GM19452 (cell line): ENCODE measurements at regions not wholly inside any gene's neighbourhood (a gene's known extent, or its start where the extent isn't known, plus 50 kb on each side); places are given as distances from the start of the nearest gene placed in this dataset.

ENCODE experiments used
- ATAC-seq: cut with Tn5 transposase; IDR thresholded peaks from one replicate; pipeline ENCODE4 v1.9.1; 2021; ENCODE audit not compliant: unreplicated experiment

DNA sequence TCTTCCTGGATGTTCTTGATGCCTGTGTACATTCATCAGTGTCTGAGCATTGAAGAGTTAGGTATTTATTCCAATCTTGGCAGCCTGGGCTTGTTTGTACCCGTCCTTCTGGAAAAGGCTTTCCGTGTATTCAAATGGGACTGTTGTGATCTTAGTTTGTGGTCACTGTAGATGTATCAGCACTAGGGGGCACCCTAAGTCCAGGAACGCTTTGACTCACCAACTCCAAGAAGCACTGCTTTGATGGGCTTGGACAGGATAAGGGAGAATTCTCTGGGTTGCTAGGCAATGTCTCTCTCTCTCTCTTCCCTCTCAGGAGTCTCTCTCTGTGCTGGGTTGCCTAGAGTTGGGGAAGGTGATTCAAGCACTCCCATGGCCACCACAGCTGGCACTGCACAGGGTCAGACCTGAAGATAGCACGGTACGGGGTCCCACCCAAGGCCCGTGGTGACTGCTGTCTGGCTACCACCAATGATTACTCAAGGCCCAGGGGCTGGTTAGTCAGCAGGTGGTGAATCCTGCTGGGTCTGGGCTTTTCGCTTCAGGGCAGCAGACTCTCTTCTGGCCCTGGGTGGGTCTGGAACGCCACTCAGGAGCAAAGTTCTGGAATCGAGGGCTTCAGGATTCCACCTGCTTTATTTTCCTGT, 211.1 kb upstream of the RGS6 start:
- no peak for ATAC-seq

DNA sequence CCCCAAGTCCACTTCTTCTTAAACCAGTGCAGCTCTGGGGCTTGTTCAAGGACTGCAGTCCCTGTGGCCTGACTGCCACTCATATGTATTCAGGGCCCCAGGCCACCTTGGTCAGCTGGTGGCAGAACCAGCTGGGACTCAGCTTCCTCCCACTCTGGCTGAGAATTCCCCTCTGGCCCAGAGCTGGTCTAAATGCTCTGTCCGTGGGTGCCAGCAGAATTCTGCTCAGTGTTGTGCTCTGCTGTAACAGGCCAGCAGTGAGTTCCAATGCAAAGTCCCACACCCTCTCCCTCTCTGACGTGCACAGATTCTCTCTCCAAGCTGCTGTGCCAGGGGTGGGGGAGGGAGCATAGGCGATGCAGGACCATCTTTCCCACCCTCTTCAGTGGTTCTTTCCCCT, 210.4 kb upstream of the RGS6 start:
- no peak for ATAC-seq

DNA sequence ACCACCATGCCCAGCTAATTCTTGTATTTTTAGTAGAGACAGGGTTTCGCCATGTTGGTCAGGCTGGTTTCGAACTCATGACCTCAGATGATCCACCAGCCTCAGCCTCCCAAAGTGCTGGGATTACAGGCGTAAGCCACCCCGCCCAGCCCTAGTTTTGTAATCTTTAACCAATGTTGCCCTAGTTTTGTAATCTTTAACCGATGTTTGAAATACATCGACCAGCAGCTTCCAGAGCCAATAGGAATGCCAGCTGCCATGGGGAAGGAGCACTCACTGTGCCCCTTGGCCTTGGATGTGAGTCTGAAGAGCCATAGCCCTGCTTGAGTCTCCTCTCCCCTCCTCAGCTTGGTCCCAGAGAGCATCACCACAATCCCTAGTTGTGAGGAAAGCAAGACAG, 209.3 kb upstream of the RGS6 start:
- no peak for ATAC-seq

DNA sequence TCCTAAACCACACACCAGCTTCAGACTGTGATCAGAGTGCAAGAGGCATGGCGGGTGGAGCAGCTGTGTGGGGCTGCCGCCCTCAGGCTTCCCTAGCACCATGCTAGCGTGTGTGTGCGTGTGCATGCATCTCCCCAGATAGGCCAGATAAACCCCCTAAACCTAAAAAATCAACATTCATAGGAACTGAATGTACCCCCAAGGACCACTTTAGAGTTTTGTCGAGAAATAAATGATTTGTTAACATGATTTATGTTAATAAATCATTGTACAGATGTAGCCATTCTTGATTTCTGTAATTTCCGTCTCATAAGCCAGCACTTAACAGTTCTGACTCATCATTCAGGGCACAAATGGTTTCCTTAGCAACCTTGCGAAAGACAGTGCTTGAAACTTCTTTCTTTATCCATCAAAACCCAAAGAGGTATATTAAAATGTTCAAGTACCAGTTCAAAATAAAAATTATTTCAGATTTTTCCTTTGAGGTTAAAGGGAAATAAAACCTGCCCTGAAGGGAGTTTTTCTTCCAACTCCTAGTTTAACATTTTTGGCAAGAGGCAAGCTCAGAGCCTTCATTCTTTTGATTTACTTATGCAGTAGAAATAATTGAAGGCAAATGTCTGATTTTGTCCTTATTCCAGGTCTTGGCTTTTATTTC, 206.2 kb upstream of the RGS6 start:
- no peak for ATAC-seq

DNA sequence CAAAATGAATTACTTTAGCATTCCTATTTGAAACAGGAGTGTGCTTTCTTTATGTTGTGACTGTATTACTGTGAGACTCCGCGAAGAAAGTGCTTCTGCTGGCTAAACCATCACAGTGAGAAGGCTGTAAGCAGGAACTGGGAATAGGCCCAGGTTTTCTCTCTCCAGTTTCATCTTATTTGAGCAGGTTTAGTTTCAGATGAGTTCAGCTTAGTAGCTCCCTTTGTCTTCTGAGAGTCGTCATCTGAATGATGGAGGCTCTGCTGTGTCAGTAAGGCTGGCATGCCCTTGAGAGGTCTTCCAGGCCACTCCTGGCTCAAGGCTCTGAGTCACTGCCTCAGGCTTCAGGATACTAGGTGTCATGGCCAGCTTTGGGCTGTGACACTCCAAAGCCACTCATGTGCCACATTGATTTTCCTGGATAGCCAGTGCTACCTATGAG, 205.6 kb upstream of the RGS6 start:
- no peak for ATAC-seq

DNA sequence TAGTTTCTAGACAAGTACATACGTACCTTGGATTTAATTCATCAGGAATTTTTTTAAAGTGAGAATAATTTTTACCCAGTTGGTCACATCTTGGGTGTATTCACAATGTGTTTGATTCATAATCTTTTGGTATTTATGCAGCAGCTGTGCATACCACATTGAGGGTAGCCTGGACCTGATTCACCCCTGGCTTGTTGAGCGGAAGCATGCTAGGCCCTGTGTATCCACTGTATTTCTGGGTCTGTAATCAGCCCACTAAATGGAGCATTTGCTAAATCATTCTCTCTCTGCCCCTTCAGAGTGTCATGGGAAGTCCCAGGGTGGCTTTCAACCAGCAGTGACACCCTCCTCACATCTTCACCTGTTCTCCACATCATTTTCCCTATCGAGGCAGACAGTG, 203.8 kb upstream of the RGS6 start:
- ATAC-seq = no peak

DNA sequence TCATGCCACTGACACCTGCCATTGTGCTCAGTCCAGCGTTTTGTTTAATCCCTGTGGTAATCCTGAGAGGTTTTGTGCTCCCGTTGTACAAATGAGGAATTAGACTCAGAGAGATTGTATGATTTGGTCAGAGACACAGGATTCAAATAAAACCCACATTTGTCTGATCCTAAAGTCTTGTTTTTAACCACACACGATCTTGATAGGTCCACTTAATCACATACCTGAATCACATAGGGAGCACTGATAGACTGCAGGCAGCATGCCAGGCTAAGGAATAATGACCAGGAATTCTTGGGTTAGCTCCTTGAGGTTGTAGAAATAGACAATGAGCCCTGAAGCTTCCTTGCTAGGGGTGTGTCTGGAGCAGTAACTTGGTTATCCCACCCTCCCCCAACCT, 202.6 kb upstream of the RGS6 start:
- ATAC-seq = no peak

DNA sequence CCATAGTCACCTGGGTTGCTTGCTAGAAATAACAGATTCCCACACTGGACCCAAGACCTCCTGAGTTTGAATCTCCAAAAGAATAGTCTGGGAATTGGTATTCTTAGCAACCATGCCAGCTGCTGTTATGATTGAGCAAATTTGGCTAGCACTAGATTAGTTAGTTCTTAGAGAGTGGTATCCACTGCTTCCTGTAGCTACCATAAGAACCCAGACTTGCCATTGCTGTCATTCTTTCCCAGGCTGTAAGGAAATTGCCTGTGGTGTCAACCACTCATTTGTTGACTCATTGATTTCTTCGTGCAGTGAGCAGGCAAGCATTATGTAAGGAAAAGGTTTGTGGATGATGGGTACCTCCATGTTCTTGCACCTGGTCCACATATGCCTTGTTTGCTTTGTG, 201.8 kb upstream of the RGS6 start:
- no peak for ATAC-seq

DNA sequence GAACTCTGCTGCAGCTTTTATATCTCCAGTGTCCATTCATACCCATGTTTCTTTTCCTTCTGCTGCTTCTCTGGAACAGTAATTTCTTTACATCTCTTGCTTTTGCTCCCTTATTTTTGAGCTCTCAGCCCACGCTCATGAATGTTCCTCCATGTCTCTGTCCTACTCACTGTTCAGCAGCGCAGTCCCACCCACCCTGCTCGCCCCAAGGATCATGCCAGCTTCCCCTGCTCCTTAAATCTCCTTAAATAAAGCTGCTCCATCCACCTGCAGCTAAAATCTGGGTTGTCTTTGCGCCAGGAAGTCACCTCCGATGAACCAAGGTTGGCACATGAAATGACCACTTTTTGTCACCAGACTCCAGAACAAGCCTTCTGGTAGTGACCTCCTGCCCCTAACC, 201.1 kb upstream of the RGS6 start:
- ATAC-seq = no peak

DNA sequence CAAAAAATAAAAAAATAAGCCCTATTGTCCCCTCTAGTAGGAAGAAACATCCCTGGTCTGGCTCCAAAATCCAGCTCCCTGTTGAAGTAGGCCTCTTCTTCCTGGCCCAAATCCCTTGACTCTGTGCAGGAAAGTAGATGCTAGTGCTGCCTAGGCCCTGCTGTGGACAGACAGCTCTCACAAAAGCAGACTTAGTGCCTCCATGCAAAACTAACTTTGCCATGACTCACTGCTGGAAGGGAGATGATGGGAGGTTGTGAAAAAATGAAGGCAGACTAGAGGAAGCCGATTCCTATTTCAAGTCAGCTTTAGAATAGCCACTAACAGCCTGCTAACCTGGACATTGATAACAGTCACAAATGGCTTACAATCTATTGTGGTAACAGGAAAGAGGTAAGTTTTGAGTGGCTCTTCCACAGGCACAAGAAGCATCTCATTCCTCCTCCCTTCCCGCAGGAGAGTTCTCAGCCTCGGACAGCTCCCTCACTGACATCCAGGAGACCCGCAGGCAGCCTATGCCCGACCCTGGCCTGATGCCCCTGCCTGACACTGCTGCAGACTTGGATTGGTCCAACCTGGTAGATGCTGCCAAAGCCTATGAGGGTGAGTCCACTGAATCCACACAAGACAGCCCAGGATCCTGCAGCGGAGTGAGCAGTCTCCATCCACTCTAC, 198.9 kb upstream of the RGS6 start:
- ATAC-seq = no peak

DNA sequence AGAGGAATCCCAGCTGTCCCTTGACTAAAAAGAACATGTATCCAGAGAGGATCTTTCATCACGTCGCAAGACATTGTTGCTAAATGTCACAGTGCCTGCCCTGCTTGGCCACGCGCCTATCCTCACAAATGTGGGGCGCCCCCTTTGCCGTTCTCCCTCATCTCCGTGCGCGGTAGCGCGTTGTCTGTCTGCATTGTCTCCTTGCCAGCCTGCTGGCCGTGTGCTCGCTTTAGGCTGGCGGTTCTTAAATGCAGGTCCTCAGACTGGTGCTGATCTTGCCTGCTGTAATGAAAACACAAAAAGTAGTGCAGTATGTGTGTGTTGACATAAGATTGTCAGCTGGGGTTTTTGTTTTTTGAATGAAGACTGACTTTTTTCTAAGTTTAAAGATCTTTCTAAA, 198.2 kb upstream of the RGS6 start:
- ATAC-seq = no peak

DNA sequence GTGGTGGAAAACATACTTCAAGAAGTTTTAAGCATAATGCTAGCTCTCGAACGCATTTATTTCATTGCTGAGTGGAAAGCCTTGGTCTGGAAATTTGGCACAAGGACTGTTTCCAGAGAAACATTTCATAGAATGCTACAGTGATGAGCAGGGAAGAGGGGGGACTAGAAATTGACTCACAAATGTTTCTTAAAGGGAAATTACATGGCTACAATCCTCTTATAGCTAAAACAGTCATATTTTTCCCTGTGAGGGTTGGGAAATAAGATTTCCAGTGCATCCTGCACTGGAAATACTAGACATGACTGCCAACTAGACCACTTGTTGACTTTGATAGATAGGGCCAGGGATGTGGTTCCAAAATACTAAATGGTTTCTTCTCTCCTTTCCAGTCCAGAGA, 197.3 kb upstream of the RGS6 start:
- no peak for ATAC-seq

DNA sequence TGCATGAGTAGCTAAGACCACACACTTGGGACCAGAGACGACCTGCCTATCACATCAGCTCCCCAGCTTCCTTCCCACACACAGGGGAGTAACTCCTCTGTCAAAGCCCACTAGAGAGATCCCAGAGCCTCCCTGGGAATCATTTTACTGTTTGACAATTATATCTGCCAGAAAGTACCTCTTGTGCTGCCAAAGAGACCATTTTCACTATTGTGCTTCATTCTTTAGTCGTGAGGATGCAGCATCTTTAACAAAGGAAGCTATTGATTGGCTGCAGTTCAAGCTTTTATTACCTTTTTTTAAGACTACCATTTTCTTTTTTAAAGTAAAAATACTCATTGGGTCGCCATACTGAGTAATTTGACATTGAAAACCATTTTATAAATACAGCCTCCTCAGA, 194.5 kb upstream of the RGS6 start:
- no peak for ATAC-seq

DNA sequence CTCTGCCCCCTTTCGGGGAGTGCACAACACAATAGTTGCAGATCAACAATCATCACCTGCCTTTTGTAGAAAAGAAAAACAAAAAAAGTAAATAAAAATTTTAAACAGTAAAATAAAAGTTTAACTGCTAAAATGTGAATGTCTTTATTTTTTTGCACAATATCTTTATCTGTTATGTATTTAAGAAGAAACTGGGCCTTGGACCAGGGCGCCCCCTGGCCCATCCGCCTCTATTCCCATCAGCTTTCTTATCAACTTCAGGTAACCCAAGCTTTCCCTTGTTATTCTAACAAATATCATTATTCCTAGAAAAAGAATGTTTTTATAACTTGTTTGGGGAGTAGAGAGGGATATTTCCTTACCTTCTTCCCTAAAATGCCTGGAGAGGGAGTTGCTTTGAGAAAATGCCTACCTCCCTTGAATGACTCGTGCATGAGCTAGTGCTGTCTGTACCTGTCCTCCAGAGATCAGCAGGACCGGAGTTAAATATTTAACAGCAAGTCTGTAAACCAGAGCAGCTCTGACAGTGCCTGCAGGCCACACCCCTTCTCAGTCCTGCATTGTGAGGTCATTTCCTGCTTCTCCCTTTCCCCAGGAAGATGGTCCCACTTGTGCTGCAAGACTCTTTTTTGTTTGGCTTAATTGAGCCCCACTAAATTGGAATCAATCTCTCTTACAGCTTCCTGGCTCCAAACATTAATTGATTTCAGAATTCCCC, 192.8 kb upstream of the RGS6 start:
- ATAC-seq = no peak

DNA sequence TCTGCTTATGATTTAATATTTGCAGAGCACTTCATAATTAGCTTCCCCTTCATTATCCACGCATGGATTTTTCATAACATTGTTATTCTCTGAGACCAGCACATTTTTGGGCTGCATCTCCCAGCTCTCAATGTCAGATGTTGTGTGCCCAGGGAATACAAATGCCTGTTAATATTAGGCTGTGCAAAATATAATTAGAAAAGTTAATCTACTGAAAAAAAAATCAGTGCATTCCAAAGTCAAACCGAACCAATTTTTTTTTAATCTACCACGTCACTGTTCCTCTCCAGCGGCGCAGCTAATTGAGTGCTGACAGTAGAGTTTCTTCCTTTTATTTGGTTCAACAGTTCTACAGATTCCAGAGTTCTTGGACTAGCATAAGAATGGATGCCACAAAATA, 191.0 kb upstream of the RGS6 start:
- ATAC-seq = no peak

DNA sequence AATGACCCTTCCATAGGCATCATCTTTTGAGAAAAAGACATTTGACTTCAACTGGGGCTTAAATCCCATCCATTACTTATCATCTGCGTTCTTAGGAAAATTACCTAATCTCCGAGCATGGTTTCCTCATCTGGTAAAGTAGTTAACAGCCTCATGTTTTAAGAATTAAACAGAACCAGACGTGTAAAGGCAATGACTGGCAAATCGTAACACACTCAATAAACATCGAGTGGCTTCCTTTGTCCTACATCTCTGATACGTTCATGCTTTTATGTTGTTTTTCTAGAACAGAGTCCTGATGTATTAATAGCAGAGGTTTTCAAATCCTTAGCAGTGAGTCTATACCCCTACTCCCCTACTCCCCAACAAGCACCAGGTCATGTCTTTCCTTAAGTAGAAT, 189.7 kb upstream of the RGS6 start:
- ATAC-seq = no peak

DNA sequence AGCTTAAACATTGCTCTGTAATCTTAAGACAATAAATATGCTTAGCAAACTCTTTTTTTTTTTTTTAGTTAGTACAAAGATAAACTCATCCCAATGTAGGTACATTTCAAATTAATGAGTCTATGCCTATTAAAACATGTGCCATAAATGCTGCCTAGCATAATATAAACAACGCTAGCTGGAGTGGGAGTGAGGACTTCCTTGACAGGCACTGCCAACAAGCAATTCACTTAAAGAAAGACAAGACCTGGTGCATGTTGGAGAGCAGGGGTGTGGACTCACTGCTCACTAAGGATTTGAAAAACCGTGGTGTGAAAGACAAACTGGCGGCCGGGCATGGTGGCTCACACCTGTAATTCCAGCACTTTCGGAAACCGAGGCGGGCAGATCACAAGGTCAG, 187.2 kb upstream of the RGS6 start:
- ATAC-seq = no peak

DNA sequence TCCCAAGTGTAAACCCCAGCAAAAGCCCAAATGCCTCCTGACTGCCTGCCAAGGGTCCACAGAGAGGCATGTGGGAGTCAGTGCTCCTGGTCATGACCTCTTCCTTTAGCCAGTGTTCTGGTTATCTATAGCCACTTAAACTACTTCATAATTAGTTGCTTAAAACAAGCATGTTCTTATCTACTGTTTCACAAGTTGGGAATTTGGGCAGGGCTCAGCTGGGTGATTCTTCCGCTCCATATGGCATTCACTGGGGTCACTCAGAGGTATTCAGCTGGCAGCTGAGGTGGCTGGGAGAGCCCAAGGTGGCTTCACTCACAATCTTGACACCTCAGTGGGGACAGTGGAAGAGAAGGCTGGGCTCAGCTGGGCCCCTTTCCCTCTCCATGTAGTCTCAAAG, 184.0 kb upstream of the RGS6 start:
- ATAC-seq = no peak

DNA sequence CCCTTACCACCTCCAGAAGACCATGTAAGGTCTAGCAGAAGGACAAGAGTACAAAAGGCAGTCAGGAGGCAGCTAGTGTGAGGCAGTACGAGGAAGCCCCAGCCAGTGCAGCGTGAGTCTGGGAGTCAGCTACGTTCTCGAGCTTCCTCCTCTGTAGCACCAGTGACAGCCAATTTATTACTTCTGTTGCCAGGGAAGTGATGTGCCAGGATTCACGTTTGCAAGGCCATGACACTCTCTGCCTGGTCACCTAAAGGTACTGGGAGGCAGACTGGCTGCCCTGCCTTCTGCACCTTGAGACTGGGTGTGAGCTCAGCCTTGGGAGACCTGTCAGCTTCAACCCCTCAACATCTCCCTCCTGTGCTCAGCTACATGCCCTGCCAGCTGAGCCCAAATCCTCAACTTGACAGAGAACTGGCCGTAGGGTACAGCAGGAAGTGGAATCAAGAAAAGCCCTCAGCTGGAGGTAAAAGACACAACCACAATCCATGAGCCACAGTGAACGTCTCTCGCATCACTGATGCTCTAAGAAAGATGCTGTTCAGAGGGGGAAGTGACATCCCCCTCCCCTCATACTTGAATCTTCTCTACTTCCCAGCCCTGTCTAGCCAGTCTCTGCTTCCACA, 182.5 kb upstream of the RGS6 start:
- no peak for ATAC-seq

DNA sequence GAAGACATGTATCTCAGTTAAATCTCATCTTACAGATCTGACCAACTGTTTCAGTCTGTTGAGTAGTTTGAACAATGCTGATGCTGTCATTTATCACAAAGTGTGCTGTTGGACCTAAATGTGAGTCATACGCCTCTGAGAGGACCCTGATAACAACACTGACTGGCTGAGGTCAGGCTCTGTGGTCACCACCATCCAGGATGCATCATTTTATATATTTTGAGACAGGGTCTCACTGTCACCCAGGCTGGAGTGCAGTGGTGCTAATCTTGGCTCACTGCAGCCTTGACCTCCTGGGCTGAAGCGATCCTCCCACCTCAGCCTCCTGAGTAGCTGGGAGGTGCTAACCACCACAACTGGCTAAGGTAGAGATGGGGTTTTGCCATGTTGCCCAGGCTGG, 181.0 kb upstream of the RGS6 start:
- ATAC-seq = no peak

DNA sequence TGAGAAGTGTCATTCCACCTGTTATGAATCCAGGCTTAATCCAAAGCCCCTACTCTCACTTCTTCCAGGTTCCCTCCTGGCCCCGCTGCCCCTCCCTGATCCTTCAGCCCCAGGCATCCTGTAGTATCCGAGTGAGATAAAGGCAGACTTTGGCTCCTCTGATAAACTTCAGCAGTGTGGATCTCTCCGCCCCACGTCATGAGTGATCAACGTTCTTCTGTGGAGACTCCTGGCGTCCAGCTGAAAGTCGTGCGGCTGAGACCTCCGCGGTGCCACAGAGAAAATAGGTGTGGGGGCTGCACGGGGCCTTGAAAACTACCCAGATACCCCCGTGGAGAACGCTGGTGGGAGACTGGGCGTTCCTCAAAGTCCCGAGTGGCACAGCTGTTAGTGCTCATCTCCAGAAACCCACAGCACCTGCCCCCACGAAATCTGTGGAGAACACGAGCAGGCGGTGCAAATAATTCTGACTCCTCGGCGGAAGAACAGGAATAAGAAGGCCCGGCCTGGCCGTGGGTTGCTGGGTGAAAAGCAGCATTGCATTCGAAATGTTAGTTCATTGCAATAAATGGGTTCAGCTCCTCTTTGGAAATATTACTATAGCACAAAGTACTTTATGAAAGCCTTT, 180.0 kb upstream of the RGS6 start:
- no peak for ATAC-seq
